ENCODE measurements at regions not wholly inside any gene's neighbourhood (a gene's known extent, or its start where the extent isn't known, plus 50 kb on each side); places are given as distances from the start of the nearest gene placed in this dataset.

GRCh38 chr6:137655291-137655690 lies 161.1 kb upstream of the OLIG3 start:
- Histone ChIP-seq H2AK5ac (ENCODE audit: insufficient read length, low read length) (no peak overlapping the region), H2BK20ac (ENCODE audit: low read depth, low read length, poor library complexity, severe bottlenecking) (no peak overlapping the region), H3K23me2 (ENCODE audit: insufficient read length, low read depth, low read length, poor library complexity, severe bottlenecking) (no peaks in the 10 kb centered on the region), H4K91ac (ENCODE audit: insufficient read length, low read depth, low read length) (no peak overlapping the region), H3K4me2 (ENCODE audit: insufficient read depth, insufficient read length, low read length) (no peak overlapping the region), H3K14ac (ENCODE audit: insufficient read depth, low read length) (no peak overlapping the region), H3K9ac (ENCODE audit: extremely low read depth, insufficient read length, low read length) (no peak overlapping the region), H4K5ac (ENCODE audit: insufficient read length, low read depth, low read length) (no peak overlapping the region), H3K27ac (ENCODE audit: insufficient read length, low read depth, low read length) (no peak overlapping the region), H3K9me3 (ENCODE audit: control insufficient read depth, low read depth, low read length) (peaks cover 6% of the 10 kb centered on the region), H2BK5ac (ENCODE audit: insufficient read length, low read length) (no peak overlapping the region), H2AFZ (ENCODE audit: low read length) (no peak overlapping the region), H3K23ac (ENCODE audit: insufficient read length, low read depth, low read length) (no peak overlapping the region), H3K18ac (ENCODE audit: insufficient read length, low read depth, low read length) (no peak overlapping the region), H3K4me1 (ENCODE audit: insufficient read depth, low read length) (no peaks in the 10 kb centered on the region), H3K79me1 (ENCODE audit: insufficient read depth, low read depth, low read length, poor library complexity, severe bottlenecking) (no peaks in the 10 kb centered on the region), H4K20me1 (ENCODE audit: control insufficient read depth, insufficient read depth, insufficient read length) (no peaks in the 10 kb centered on the region), H3K27me3 (ENCODE audit: insufficient read depth, low read length) (no peaks in the 10 kb centered on the region), H2BK120ac (ENCODE audit: low read depth, low read length, poor library complexity, severe bottlenecking) (no peak overlapping the region), H3K56ac (ENCODE audit: insufficient read length, low read depth, low read length) (no peak overlapping the region), H2BK15ac (ENCODE audit: low read depth, low read length) (no peak overlapping the region), H4K8ac (replicated peaks; ENCODE audit: insufficient read length, low read depth, low read length) (no peak overlapping the region), H3T11ph (ENCODE audit: low read length) (no peak overlapping the region), H3K4ac (ENCODE audit: low read depth, low read length) (no peak overlapping the region), H2BK12ac (ENCODE audit: insufficient read length, low read depth, low read length) (no peak overlapping the region), H3K79me2 (ENCODE audit: insufficient read depth, low read length) (no peaks in the 10 kb centered on the region)
- H3K4me1 Mint-ChIP-seq = peaks cover 0 to 11% of the 10 kb centered on the region in 2 experiments; a peak in 1 of 4 replicates
- no peak for TF ChIP-seq CTCF (conservative IDR thresholded peaks at IDR 0.05)
- DNase-seq = no peak
- H3K27ac Mint-ChIP-seq = no peak overlapping the region
- no CpG with 5 or more reads among the region's 2 CpGs for WGBS (ENCODE audit: extremely low coverage, insufficient read length, low lambda C conversion rate)
- H3K27me3 Mint-ChIP-seq (ENCODE audit: low read depth) = no peaks in the 10 kb centered on the region; the same call in none of the 2 replicates
- peaks cover 1 to 23% (median 12%) of the 10 kb centered on the region in 3 experiments; a peak in 6 of 7 replicates for H3K36me3 Mint-ChIP-seq (ENCODE audit: insufficient read depth in 1 of 3, low read depth in 3 of 3)
- peaks cover 3 to 8% of the 10 kb centered on the region in 2 experiments; a peak in 4 of 5 replicates for H3K9me3 Mint-ChIP-seq
- H3K4me3 Mint-ChIP-seq = no peak overlapping the region

Data from H9 (cell line).